SH-SY5Y (cell line): ENCODE measurements at regions not wholly inside any gene's neighbourhood (a gene's known extent, or its start where the extent isn't known, plus 50 kb on each side); places are given as distances from the start of the nearest gene placed in this dataset.

Experiments used
- GATA2 ChIP-seq: IDR thresholded peaks from 2 replicates; pipeline ENCODE4 v1.6.1; 2011; ENCODE audit warnings: mild to moderate bottlenecking, low read depth, low read length
- GATA3 ChIP-seq: IDR thresholded peaks from 2 replicates; pipeline ENCODE4 v1.6.1; 2011; ENCODE audit warnings: low read depth, mild to moderate bottlenecking, low read length, moderate library complexity

DNA sequence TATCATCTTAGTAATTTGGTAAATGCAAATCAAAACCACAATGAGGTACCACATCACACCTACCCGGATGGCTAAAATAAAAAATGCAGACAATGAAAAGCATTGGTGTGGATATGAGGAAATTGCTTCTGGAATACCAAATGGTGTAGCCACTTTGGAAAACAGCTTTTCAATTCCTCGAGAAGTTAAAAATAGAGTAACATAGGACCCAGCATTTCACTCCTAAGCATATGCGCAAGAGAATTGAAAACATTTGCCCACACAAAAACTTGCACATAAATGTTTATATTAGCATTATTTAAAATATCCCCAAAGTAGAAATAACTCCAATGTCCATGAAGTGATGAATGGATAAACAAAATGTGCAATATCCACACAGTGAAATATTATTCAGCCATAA, 608.7 kb downstream of the ISL1 start:
- TF ChIP-seq GATA2 (no peak), GATA3 (no peak)
